ENCODE measurements at regions not wholly inside any gene's neighbourhood (a gene's known extent, or its start where the extent isn't known, plus 50 kb on each side); places are given as distances from the start of the nearest gene placed in this dataset.

GRCh38 chr2:220708366-220708765, 863.7 kb downstream of the EPHA4 start:
- TF ChIP-seq POLR2AphosphoS5 (IDR thresholded peaks at IDR 0.05; ENCODE audit: low read depth, low read length), result no peak
- TF ChIP-seq TAF1 (IDR thresholded peaks at IDR 0.05; ENCODE audit: low read depth, low read length), result no peak
- TF ChIP-seq POLR2A (IDR thresholded peaks at IDR 0.05; ENCODE audit: low read depth, low read length), result no peak
- TF ChIP-seq SPI1 (IDR thresholded peaks at IDR 0.05; ENCODE audit: low read depth, low read length), result no peak
- no peak for TF ChIP-seq PAX5 (IDR thresholded peaks at IDR 0.05; ENCODE audit: insufficient read depth, low read length, severe bottlenecking)
